ENCODE measurements at regions not wholly inside any gene's neighbourhood (a gene's known extent, or its start where the extent isn't known, plus 50 kb on each side); places are given as distances from the start of the nearest gene placed in this dataset.

GRCh38 chr7:24034251-24034650, 249.7 kb upstream of the NPY start:
- Histone ChIP-seq H3K9ac (ENCODE audit: low read length) (no peak overlapping the region), H3K27me3 (ENCODE audit: insufficient read depth, low read length) (no peaks in the 10 kb centered on the region), H3K4me3 (ENCODE audit: low read depth, low read length) (no peak overlapping the region), H2BK12ac (ENCODE audit: low read length) (no peak overlapping the region), H3K79me1 (ENCODE audit: low read length) (no peaks in the 10 kb centered on the region), H3K23ac (ENCODE audit: low read length) (no peak overlapping the region), H2AK5ac (ENCODE audit: low read length) (no peak overlapping the region), H3K14ac (ENCODE audit: low read length) (no peak overlapping the region), H2BK5ac (ENCODE audit: low read depth, low read length, poor library complexity) (no peak overlapping the region), H3K4ac (ENCODE audit: low read depth, low read length) (no peak overlapping the region), H4K91ac (ENCODE audit: low read depth, low read length) (no peak overlapping the region), H3K79me2 (ENCODE audit: control insufficient read depth, insufficient read depth, low read length, poor library complexity) (no peaks in the 10 kb centered on the region), H2BK120ac (ENCODE audit: insufficient read depth, low read length, poor library complexity) (no peak overlapping the region), H3K27ac (ENCODE audit: low read depth, low read length) (no peak overlapping the region), H3K4me1 (ENCODE audit: control insufficient read depth in 1 of 2, insufficient read depth in 2 of 2, low read length in 2 of 2) (no peaks in the 10 kb centered on the region), H3K36me3 (ENCODE audit: control insufficient read depth in 1 of 2, insufficient read depth in 2 of 2, low read length in 2 of 2) (no peaks in the 10 kb centered on the region), H3K18ac (ENCODE audit: low read length) (no peak overlapping the region), H2AFZ (ENCODE audit: insufficient read depth, low read length, poor library complexity) (no peak overlapping the region), H3K9me3 (ENCODE audit: insufficient read depth, low read depth, low read length) (no peaks in the 10 kb centered on the region), H4K8ac (ENCODE audit: low read depth, low read length) (no peak overlapping the region), H4K12ac (ENCODE audit: low read depth, low read length) (no peak overlapping the region), H3K4me2 (ENCODE audit: low read length) (no peak overlapping the region)
- no peak for DNase-seq
- WGBS (ENCODE audit: extremely low coverage, insufficient coverage, insufficient read length), result no CpG with 5 or more reads among the region's 1 CpG

- WGBS (ENCODE audit: extremely low coverage, insufficient coverage, insufficient read length), result no CpG with 5 or more reads among the region's 5 CpGs
- no peak overlapping the region for H4K12ac ChIP-seq (ENCODE audit: low read depth, low read length)
- H3K9ac ChIP-seq (ENCODE audit: low read length), result no peak overlapping the region
- H3K18ac ChIP-seq (ENCODE audit: low read length), result no peak overlapping the region
- no peaks in the 10 kb centered on the region for H3K4me1 ChIP-seq (ENCODE audit: control insufficient read depth in 1 of 2, insufficient read depth in 2 of 2, low read length in 2 of 2)
- no peaks in the 10 kb centered on the region for H3K79me1 ChIP-seq (ENCODE audit: low read length)
- no peak overlapping the region for H2AFZ ChIP-seq (ENCODE audit: insufficient read depth, low read length, poor library complexity)
- H3K27ac ChIP-seq (ENCODE audit: low read depth, low read length), result no peak overlapping the region
- no peaks in the 10 kb centered on the region for H3K9me3 ChIP-seq (ENCODE audit: insufficient read depth, low read depth, low read length)
- no peak overlapping the region for H2BK5ac ChIP-seq (ENCODE audit: low read depth, low read length, poor library complexity)
- H3K14ac ChIP-seq (ENCODE audit: low read length), result no peak overlapping the region
- H2AK5ac ChIP-seq (ENCODE audit: low read length), result no peak overlapping the region
- H3K4me2 ChIP-seq (ENCODE audit: low read length), result no peak overlapping the region
- no peaks in the 10 kb centered on the region for H3K27me3 ChIP-seq (ENCODE audit: insufficient read depth, low read length)
- H2BK12ac ChIP-seq (ENCODE audit: low read length), result no peak overlapping the region
- H3K36me3 ChIP-seq (ENCODE audit: control insufficient read depth in 1 of 2, insufficient read depth in 2 of 2, low read length in 2 of 2), result no peaks in the 10 kb centered on the region
- DNase-seq, result no peak
- H3K23ac ChIP-seq (ENCODE audit: low read length), result no peak overlapping the region
- H4K8ac ChIP-seq (ENCODE audit: low read depth, low read length), result no peak overlapping the region
- no peaks in the 10 kb centered on the region for H3K79me2 ChIP-seq (ENCODE audit: control insufficient read depth, insufficient read depth, low read length, poor library complexity)
- no peak overlapping the region for H3K4ac ChIP-seq (ENCODE audit: low read depth, low read length)
- no peak overlapping the region for H4K91ac ChIP-seq (ENCODE audit: low read depth, low read length)
- H2BK120ac ChIP-seq (ENCODE audit: insufficient read depth, low read length, poor library complexity), result no peak overlapping the region
- no peak overlapping the region for H3K4me3 ChIP-seq (ENCODE audit: low read depth, low read length)
These were observed 248.5 kb upstream of the NPY start for GRCh38 chr7:24035366-24036032.

GRCh38 chr7:24036033-24036412, 248.0 kb upstream of the NPY start:
- no CpG with 5 or more reads among the region's 2 CpGs for WGBS (ENCODE audit: extremely low coverage, insufficient coverage, insufficient read length)
- H3K79me2 ChIP-seq (ENCODE audit: control insufficient read depth, insufficient read depth, low read length, poor library complexity), result no peaks in the 10 kb centered on the region
- no peak overlapping the region for H3K23ac ChIP-seq (ENCODE audit: low read length)
- no peaks in the 10 kb centered on the region for H3K27me3 ChIP-seq (ENCODE audit: insufficient read depth, low read length)
- H4K8ac ChIP-seq (ENCODE audit: low read depth, low read length), result no peak overlapping the region
- H3K14ac ChIP-seq (ENCODE audit: low read length), result no peak overlapping the region
- H3K9me3 ChIP-seq (ENCODE audit: insufficient read depth, low read depth, low read length), result no peaks in the 10 kb centered on the region
- H3K36me3 ChIP-seq (ENCODE audit: control insufficient read depth in 1 of 2, insufficient read depth in 2 of 2, low read length in 2 of 2), result no peaks in the 10 kb centered on the region
- no peaks in the 10 kb centered on the region for H3K79me1 ChIP-seq (ENCODE audit: low read length)
- no peak overlapping the region for H3K4ac ChIP-seq (ENCODE audit: low read depth, low read length)
- H2AK5ac ChIP-seq (ENCODE audit: low read length), result no peak overlapping the region
- no peak overlapping the region for H2AFZ ChIP-seq (ENCODE audit: insufficient read depth, low read length, poor library complexity)
- no peak overlapping the region for H3K4me3 ChIP-seq (ENCODE audit: low read depth, low read length)
- H3K4me2 ChIP-seq (ENCODE audit: low read length), result no peak overlapping the region
- no peak overlapping the region for H2BK12ac ChIP-seq (ENCODE audit: low read length)
- H2BK120ac ChIP-seq (ENCODE audit: insufficient read depth, low read length, poor library complexity), result no peak overlapping the region
- no peak overlapping the region for H4K12ac ChIP-seq (ENCODE audit: low read depth, low read length)
- no peak overlapping the region for H2BK5ac ChIP-seq (ENCODE audit: low read depth, low read length, poor library complexity)
- H3K4me1 ChIP-seq (ENCODE audit: control insufficient read depth in 1 of 2, insufficient read depth in 2 of 2, low read length in 2 of 2), result no peaks in the 10 kb centered on the region
- H3K18ac ChIP-seq (ENCODE audit: low read length), result no peak overlapping the region
- H3K27ac ChIP-seq (ENCODE audit: low read depth, low read length), result no peak overlapping the region
- H3K9ac ChIP-seq (ENCODE audit: low read length), result no peak overlapping the region
- DNase-seq, result no peak
- H4K91ac ChIP-seq (ENCODE audit: low read depth, low read length), result no peak overlapping the region

- H2AFZ ChIP-seq (ENCODE audit: insufficient read depth, low read length, poor library complexity), result no peak overlapping the region
- H3K36me3 ChIP-seq (ENCODE audit: control insufficient read depth in 1 of 2, insufficient read depth in 2 of 2, low read length in 2 of 2), result no peaks in the 10 kb centered on the region
- H3K4me3 ChIP-seq (ENCODE audit: low read depth, low read length), result no peak overlapping the region
- H3K4me2 ChIP-seq (ENCODE audit: low read length), result no peak overlapping the region
- no peak overlapping the region for H2AK5ac ChIP-seq (ENCODE audit: low read length)
- no peak overlapping the region for H3K14ac ChIP-seq (ENCODE audit: low read length)
- H3K79me1 ChIP-seq (ENCODE audit: low read length), result no peaks in the 10 kb centered on the region
- no peaks in the 10 kb centered on the region for H3K4me1 ChIP-seq (ENCODE audit: control insufficient read depth in 1 of 2, insufficient read depth in 2 of 2, low read length in 2 of 2)
- H3K9ac ChIP-seq (ENCODE audit: low read length), result no peak overlapping the region
- H4K8ac ChIP-seq (ENCODE audit: low read depth, low read length), result no peak overlapping the region
- no peak overlapping the region for H2BK120ac ChIP-seq (ENCODE audit: insufficient read depth, low read length, poor library complexity)
- H3K27ac ChIP-seq (ENCODE audit: low read depth, low read length), result no peak overlapping the region
- no peak overlapping the region for H3K4ac ChIP-seq (ENCODE audit: low read depth, low read length)
- H4K91ac ChIP-seq (ENCODE audit: low read depth, low read length), result no peak overlapping the region
- no peak overlapping the region for H3K23ac ChIP-seq (ENCODE audit: low read length)
- H4K12ac ChIP-seq (ENCODE audit: low read depth, low read length), result no peak overlapping the region
- H3K79me2 ChIP-seq (ENCODE audit: control insufficient read depth, insufficient read depth, low read length, poor library complexity), result no peaks in the 10 kb centered on the region
- no peak overlapping the region for H2BK12ac ChIP-seq (ENCODE audit: low read length)
- no peak for DNase-seq
- no peak overlapping the region for H2BK5ac ChIP-seq (ENCODE audit: low read depth, low read length, poor library complexity)
- no peak overlapping the region for H3K18ac ChIP-seq (ENCODE audit: low read length)
- H3K9me3 ChIP-seq (ENCODE audit: insufficient read depth, low read depth, low read length), result no peaks in the 10 kb centered on the region
- no CpG with 5 or more reads among the region's 5 CpGs for WGBS (ENCODE audit: extremely low coverage, insufficient coverage, insufficient read length)
- no peaks in the 10 kb centered on the region for H3K27me3 ChIP-seq (ENCODE audit: insufficient read depth, low read length)
These were observed 245.0 kb upstream of the NPY start for GRCh38 chr7:24038993-24039392.
